HG03280 (cell line): ENCODE measurements at regions not wholly inside any gene's neighbourhood (a gene's known extent, or its start where the extent isn't known, plus 50 kb on each side); places are given as distances from the start of the nearest gene placed in this dataset.

ENCODE experiments used
- ATAC-seq: cut with Tn5 transposase; IDR thresholded peaks from one replicate; pipeline ENCODE4 v1.9.1; 2021; ENCODE audit warnings: mild to moderate bottlenecking, moderate library complexity; ENCODE audit not compliant: unreplicated experiment

DNA sequence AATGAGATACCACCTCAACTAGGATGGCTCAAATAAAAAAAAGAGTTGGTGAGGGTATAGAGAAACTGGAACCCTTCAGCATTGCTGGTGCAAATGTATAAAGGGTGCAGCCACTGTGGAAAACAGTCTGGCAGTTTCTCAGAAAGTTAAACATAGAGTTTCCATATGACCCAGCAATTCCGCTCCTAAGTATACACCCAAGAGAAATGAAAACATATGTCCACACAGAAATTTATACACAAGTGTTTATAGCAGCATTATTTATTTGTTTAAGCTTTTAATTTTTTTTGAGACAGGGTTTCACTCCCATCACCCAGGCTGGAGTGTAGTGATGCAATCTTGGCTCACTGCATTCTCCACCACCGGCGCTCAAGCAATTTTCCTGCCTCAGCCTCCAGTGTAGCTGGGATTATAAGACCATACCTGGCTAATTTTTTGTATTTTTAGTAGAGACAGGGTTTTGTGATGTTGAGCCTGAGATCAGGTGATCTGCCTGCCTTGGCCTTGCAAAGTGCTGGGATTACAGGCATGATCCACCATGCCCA, 118.2 kb upstream of the KIF5B start:
- no peak for ATAC-seq

DNA sequence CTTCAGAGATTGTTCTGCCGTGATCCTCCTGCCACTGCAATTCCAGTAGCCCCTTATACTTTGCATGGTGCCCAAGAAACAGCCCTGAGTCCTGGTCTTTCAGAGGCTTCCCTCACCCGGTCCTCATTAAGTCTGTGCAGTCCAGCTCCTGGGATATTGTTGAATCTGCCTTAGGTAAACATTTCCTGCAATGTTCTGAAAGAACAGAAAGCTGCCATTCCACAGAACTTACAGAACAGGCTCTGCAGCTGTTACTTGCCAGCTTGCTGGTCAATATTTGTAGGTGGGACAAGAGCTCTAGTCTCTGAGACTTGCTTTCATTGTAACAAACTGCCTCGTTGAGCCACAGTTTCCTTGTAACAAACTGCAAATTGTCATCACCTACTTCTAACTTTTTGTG, 115.0 kb upstream of the KIF5B start:
- no peak for ATAC-seq

DNA sequence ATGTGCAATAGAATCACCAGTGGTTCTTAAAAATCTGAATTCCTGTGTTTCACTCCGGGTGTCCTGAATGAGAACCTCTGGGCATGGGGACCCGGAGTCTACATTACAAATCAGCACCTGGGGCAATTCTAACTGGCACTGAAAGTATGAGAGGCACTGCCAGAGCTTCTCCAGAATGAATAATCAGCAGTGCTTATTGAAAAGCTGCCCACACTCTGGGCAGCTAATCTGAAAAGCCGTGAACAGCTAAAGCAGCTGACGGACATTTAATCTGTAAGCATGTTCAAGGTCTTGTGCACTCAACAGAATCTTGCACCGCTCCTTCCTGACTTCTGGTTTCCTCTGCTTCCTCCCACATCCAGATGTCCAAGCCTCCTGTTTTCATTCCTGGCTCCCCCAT, 113.3 kb upstream of the KIF5B start:
- ATAC-seq: no peak

DNA sequence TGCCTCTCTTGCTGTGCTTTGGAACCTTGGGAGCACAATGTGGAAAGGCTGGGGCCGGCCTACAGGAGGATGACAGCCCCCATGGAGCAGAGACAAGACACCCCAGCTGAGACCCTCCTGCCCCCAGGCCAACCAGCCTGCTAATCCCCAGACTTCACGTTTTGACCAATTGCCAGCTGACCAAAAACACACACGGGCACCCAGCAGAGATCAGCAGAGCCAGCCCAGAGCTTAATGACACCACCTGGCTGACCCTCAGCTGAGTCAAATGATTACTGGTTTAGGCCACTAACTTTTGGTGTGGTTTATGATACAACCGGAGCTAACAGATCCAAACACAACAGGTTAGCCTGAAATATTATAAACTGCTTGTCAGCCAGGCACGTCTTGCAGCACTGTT, 111.2 kb upstream of the KIF5B start:
- ATAC-seq: no peak

DNA sequence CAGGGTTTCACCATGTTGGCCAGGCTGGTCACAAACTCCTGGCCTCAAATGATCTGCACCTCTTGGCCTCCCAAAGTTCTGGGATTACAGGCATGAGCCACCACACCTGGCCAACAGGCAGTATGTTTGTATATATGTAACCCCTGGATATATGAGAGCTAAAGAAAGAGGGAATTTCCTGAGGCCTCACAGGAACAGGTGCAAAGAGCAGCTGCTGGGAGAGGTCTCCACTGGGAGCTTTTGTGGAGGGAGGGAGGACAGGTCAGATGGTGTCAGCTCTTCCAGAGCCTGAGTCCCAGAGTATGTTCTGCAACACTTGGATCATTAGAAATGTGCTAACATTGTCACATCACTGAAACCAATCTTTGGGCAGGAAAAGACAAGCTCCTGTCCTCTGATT, 110.1 kb upstream of the KIF5B start:
- ATAC-seq: no peak

DNA sequence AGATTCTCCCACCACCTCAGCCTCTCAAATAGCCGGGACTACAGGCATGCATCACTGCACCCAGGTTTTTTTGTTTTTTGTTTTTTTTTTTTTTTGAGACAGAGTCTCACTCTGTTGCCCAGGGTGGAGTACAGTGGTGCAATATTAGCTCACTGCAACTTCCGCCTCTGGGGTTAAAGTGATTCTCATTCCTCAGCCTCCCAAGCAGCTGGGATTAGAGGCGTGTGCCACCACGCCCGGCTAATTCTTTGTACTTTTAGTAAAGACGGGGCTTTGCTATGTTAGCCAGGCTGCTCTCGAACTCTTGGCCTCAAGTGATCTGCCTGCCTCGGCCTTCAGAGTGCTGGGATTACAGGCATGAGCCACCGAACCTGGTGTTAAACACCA, 107.5 kb upstream of the KIF5B start:
- no peak for ATAC-seq

DNA sequence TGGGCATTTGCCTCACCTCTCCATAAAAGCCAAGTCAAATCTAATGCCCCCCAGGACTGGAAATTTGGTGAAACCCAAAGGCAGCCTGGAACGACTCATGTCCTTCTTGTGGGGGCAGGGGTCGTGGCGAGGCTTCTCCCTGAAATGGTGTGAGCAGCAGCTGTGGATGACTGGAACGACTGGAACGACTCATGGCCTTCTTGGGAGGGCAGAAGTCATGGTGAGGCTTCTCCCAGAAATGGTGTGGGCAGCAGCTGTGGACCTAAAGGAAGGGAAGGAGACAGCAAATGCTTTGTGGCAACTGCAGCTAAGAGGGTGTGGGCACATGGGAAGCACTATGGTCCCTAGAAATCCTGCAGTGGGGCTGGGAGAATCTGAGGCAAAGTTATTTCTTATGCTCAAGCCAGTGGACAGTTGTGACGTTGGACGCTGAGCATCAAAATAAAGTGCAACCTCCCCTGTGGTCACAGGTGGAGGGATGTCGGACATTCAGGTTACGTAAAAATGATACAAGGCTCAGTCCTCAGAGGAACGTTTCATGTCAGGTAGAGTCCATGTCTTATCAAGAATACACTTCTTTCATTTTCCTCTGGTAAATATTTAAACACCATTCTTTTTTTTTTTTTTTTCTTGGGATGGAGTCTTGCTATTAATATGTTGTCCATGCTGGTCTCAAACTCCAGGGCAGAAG, 107.0 kb upstream of the KIF5B start:
- ATAC-seq: no peak

DNA sequence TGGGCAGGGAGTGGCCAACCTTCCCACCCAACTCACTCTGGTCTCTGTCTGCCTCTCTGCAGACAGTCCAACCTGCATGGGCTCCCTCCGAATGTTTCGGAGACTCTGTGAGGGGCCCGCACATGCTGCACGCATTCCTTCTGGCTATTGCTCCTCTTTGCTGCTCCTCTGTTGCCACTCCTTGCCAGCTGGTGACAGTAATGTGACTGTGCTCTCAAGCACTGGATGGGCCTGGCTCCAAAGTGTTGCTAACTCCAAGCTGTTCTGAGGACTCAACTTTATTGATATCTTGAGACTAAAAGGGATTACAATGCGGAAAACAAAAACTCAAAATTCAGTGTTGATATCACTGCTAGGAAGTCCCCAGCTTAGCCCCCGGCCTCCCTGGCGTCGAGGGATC, 105.4 kb upstream of the KIF5B start:
- ATAC-seq: no peak

DNA sequence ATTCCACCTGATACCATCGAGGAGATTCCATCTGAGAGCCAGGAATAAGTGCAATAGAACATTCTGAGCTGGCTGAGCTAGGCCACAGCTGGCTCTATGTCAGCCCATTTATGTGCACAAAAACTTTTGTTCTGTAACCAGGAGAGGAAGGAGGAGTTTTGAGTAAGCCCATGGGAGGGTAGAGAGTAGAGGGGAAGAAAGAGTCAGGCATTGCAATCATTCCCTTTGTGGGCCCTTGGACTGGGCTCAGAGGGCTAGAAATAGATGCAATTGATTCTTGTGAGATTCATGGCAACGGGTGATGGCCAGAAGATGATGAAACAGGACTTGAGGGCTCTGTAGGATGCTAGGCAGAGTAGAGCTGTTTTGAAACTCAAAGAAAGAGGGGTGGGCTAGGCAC, 104.6 kb upstream of the KIF5B start:
- no peak for ATAC-seq

DNA sequence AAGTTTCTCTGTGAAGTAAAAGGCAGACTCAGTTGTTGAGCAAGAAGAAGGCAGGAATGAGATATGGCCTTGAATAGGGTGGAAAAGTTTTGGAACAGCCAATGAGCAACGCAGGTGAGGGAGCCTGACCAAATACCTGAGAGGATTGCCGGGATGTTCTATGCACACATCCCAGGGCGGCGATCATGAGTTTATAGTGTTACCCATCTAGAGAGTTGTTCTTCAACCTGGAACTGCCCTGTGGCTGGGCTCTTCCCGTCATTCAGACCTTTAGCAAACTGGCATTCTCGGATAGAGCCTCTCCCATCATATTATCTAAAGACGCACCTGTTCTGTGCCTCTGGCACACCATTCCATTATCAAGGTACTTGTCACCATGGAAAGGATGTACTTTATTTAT, 103.0 kb upstream of the KIF5B start:
- ATAC-seq: no peak

DNA sequence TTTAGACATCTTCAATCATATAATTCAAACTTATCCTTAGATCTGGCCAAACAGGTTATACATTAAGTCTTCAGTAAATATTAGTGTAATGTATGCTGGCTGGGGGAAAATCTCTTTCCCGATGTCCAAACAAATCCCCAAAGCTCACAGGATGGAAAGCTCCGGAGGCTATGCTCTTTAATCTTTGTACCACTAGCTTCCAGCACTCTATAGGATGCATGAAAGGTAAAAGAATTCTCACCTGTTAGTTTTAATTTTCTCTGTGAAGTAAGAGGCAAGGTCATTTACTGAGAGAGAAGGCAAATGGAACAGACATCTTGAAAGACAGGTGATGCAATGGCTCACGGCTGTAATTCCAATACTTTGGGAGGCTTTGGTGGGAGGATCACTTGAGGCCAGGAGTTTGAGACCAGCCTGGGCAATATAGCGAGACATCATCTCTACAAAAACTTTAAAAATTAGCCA, 99.8 kb upstream of the KIF5B start:
- no peak for ATAC-seq

DNA sequence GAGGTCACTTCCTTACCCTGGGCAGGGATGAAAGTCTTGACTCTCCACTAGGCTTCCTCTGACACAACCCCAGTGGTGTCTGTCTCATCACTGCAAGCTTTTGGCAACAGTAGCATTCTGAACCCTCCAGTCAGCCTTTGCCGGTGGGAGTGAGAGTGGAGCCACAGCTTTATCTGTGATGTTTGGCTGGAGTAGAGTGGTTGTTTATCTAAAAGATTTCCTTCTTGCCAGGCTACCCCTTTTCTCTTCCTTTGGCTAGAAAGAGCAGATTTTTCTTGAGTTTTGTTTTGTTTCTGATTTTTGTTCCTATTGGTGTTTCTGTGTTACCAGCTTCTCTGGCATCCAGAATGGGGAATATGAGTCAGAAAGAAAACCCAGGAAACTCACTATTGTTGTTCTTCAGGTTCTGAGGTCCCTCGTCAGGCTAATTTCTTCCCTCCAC, 98.9 kb upstream of the KIF5B start:
- ATAC-seq: no peak

DNA sequence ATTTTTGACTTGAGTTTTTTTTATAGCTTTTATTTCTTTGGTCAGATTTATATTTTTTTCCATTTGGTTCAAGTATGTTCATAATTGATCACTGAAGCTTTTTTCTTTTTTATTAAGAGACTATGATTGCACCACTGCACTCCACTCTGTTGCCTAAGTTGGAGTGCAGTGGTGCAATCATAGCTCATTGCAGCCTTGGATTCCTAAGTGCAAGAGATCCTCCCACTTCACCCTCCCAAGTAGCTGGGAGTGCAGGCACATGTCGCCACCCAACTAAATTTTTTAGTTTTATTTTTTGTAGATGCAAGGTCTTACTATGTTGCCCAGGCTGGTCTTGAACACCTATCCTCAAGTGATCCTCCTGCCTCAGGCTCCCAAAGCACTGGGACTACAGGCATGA, 97.7 kb upstream of the KIF5B start:
- ATAC-seq: no peak

DNA sequence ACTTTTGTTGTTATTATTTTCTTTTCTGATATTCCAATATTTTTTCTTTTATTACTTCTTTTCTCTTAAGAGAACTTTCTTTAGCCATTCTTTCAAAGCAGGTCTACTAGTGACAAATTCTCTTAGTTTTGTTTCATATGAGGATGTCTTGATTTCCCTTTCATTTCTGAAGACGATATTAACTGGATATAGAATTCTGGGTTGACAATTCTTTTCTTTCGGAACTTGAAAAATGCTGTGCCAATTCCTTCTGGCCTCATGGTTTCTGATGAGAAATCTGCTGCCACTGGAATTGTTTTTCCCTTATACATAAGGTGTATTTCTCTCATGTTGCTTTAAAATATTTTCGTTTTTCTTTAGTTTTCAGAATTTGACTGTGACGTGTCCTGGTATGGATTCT, 97.0 kb upstream of the KIF5B start:
- ATAC-seq: no peak

DNA sequence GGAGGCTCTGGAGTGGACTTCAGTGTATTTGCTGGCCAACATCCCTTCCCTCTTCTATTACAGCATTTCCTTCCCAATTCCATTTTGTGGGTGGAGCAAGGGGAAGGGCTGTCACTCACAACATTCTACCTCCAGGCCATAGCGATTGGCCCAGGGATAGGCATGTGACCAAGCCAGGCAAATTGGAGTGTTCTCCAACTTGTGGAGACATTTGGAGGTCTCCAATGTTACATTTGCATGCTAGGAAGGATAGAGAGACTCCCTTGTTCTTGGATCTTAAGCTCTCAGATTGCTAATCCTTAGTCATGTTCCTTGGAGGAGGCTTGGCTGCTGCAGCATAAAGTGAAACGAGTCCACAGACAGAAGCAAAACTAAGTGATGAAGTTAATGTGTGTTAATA, 95.6 kb upstream of the KIF5B start:
- ATAC-seq: no peak

DNA sequence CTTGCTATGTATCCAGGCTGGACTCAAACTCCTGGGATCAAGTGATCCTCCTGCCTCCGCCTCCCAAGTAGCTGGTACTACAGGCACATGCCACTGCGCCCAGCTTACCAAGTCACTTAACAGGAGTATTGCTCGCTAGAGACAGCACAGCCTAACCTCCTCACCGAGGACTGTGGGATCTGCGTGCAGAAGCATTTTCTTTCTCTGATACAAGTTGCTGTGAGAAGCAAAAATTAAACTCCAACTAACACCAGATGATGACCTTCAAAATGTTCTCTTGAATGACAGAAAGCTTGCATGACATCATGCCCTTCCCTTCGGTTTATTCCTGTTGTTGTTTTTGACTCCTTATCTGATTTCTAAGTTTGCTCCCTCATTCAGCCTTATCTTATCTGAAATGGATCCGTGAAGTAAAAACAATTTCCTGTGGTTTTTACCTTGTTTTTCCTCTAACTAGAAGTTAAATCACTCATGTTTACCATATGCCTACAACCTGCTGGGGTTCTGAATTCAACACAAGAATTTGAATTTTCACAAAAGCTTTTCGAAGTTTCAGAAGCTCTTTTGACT, 94.4 kb upstream of the KIF5B start:
- no peak for ATAC-seq

DNA sequence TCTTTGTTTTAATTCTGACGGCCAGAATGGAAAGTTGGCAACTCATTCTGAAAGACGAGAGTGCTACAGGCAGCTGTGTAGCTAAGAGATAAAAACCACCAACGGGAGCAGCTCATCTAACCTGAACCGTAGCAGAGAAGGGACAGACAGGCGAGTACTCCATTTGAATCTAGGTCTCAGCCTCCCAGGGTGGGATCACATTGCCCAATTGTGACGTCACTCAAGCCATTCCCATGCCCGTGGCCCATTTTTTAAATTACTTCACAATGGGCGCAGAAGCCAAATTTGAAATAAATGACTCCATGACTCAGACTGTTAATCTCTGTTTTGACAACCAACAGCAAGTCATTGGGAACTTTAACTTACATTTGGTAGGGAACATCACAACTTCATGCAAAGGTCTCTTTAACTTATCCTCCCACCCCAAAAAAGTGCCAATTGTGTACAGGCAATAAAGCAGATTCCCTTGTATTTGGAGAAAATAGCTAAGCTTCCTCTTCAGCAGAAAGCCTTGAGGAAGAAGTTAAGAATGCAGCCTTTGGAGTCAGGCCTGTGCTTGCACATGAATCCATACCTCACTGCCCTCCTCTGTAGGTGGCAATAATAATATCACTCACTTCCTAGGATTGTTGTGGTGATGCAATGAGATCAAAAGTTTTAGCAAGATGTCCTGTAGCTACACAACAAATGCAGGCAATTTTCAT, 93.2 kb upstream of the KIF5B start:
- peak; percentile 87 for ATAC-seq

DNA sequence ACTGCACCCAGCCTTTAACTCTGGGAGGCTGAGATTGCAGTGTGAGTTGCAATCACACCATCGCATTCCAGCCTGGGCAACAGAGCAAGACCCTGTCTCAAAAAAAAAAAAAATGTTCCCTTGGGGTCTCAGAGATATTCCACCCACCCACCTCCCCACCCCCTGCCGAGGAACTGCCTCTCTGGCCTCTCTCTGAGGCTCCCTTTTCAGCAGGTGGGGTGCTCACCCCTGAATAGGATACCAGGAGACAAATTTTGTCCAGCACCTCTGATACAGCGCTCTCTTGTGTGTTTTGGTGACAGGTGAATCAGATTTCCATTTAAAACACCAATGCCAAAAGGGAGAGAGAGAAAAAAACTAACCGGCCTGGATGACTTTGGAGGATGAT, 92.6 kb upstream of the KIF5B start:
- ATAC-seq: peak; percentile 19

DNA sequence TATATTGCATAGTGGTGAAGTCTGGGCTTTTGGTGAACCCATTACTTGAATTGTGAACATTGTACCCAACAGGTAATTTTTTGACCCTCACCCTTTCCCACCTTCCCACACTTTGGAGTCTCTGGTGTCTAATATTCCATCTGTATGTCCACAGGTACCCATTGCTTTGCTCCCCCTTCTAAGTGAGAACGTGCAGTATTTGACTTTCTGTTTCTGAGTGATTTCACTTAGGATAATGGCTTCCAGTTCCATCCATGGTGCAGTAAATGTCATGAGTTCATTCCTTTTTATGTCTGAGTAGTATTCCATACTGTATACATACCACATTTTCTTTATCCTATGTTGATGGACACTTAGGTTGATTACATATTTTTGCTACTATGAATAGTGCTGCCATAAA, 91.5 kb upstream of the KIF5B start:
- no peak for ATAC-seq

DNA sequence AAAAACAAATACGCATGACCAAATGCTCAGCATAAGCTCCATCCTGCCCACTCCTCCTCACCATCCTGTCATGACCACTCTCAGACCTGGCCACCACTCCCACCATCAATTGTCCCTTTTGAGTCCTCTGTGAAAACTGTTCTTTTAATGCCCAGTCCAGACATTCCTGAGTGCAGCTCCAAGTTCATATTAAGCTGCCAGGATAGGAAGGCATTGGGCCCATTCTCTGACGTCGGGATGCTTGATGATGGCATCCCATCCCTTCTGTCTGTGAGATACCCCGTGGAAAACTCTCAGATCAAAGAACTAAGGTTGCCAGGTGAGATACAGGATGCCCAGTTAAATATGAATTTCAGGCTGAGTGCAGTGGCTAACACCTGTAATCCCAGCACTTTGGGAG, 89.9 kb upstream of the KIF5B start:
- no peak for ATAC-seq

DNA sequence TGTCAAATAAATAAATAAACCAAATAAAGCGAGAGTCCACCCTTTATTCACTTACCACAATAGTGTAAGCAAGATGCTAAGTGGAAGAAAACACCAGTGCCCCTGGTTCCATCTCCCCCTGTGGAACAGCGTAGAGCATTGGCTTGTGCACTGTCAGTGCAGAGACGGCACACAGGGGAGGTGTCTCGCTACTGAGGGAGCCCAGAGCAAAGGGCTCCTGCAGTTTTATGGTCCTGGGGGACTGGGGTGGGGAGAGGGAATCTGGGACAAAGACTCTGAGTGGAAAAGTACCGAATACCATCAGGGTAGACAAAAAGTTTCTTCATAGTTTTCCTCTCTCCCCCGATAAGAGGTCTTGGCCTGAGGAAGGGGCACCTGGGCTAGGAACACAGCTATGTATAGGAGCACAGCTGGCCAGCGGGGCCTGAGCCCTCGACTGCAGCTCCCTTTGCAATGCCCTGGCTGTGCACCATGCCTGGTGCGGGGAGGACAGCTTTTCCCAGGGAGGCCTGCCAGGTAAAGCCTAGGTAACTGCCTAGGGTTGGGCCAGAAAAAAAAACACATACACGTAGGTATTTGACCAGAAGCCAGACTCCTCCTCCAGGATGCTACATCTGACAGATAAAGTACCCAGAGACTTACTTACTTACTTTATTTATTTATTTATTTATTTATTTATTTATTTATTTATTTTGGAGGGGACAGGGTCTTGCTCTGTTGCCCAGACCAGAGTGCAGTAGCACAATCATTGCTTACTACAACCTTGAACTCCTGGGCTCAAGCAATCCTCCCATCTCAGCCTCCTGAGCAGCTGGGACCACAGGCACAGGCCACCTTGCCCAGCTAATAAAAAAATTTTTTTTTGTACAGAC, 88.8 kb upstream of the KIF5B start:
- no peak for ATAC-seq
